Globus pallidus (tissue), 1 donor: ENCODE measurements at regions not wholly inside any gene's neighbourhood (a gene's known extent, or its start where the extent isn't known, plus 50 kb on each side); places are given as distances from the start of the nearest gene placed in this dataset.

Source experiments
- DNase-seq: peaks from one replicate; pipeline ENCODE4 v3.0.0-alpha.2; 2015; ENCODE audit warnings: low spot score

DNA sequence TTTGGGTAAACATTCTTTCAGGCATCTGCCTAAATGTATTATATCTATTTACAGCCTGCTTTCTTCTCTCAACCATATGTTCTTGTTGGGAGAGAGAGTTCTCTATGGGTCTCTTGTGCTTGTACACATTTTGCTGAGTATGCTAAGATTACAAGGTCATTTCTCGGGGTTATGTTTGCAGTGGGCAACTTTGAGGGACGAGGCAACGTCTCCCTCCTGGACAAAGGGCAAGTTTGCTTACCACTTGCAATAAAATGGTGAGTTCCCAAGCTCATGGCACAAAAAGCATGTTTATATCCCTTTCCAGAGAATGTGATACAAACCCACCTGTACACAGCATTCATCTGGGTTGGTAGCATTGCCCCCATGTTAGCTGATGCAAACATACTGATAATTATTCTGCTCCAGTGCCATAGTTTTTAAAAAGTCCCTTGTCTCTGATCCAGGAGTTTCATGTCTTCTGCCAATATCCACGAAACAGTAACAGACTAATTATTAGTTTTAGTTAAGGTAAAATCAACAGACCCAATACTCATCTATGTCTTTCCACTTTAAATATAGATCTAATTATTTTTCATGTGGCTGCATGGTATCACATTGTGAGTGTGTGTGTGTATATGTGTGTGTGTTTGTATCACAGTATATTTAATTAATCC, 84.2 kb upstream of the MAPK4 start:
- no peak for DNase-seq

- no peak for DNase-seq
Observed at GRCh38 chr18:50492097-50492496, 67.8 kb upstream of the MAPK4 start.

GRCh38 chr18:50494569-50494968, 65.3 kb upstream of the MAPK4 start:
- no peak for DNase-seq

DNA sequence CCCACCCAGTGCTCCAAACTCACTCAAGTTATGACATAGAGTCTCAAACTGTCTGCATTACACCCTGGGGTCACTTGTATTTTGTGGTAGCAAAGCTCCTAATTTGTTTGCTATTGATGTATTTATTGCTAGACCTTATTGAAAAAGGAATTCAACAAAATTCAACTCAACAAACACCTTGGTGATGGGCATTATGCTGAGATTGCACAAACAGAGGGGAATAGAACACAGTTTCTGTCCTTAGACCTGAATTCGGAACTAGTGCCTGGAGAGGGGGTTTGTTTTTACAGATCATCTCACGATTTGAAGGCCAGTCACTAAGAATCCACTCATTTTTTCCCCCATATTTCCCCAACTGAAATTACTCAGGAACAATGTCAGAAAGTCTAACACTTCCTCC, 53.5 kb upstream of the MAPK4 start:
- DNase-seq: no peak

GRCh38 chr18:50507120-50507590, 52.7 kb upstream of the MAPK4 start:
- DNase-seq: peak; percentile 15

GRCh38 chr18:50508228-50508627, 51.7 kb upstream of the MAPK4 start:
- no peak for DNase-seq

DNA sequence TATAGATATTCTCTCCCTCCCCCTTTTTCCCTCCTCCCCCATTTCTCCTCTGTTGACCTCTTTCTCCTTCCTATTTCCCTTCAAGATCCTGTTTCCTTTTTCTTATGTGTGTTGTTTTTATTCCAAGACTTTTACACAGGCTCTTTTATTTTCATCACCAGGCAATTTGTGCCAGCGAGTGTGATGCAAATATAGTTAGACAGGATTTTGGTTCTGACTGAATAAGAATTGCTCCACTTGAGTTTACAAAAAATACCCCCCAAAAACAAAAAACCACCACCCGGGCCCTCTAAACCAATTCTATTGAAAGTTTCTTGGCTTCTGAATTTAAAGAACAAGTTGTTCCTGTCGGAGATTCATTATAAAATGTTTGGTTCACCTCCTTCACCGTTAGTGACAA, 50.9 kb upstream of the MAPK4 start:
- DNase-seq: peak; percentile 61
